GM12878 (cell line): ENCODE measurements at regions not wholly inside any gene's neighbourhood (a gene's known extent, or its start where the extent isn't known, plus 50 kb on each side); places are given as distances from the start of the nearest gene placed in this dataset.

Source experiments
- ATAC-seq: fragments of 200-7000 bp; cut with Tn5 transposase; 3 replicates; pipeline ENCODE4 v1.9.1; 2020; ENCODE audit warnings: mild to moderate bottlenecking, moderate library complexity
- BruUV-seq: library from RNA; stranded (reverse); fragments of 400-500 nt; replicated peaks from 2 replicates; lab custom pipeline; 2021; lab: Mats Ljungman, UMichigan
- CTCF ChIA-PET: fragments of 300-600 bp; sonication (Branson Sonifier 250); formaldehyde crosslinking; extraction: SDS; loops from one replicate; lab custom pipeline; 2021; ENCODE audit warnings: inconsistent platforms; lab: Yijun Ruan, JAX
- POLR2A ChIA-PET: fragments of 350-600 bp; formaldehyde crosslinking; extraction: SDS; loops from one replicate; lab custom pipeline; 2021; ENCODE audit warnings: inconsistent platforms; lab: Charles Lee
- RAD21 ChIA-PET: fragments of 300-600 bp; sonication (Branson Sonifier 250); formaldehyde crosslinking; loops from one replicate; lab custom pipeline; 2023; ENCODE audit warnings: antibody characterized with exemption; ENCODE audit not compliant: unreplicated experiment; lab: Charles Lee
- SMC1A ChIA-PET: fragments of 300-600 bp; sonication (Branson Sonifier 250); formaldehyde crosslinking; loops from one replicate; lab custom pipeline; 2023; ENCODE audit not compliant: unreplicated experiment, uncharacterized antibody; lab: Charles Lee
- DNase-seq: peaks from one replicate; pipeline ENCODE4 v3.0.0-alpha.2; 2011; ENCODE audit warnings: low read depth, low spot score
- FAIRE-seq: peaks from 3 replicates; lab custom pipeline; 2011; peaks lifted over from hg19 to GRCh38; lab: Jason Lieb, UNC
- H2AFZ ChIP-seq: 2 replicates; pipeline ENCODE4 v1.6.0; 2011; ENCODE audit warnings: low read depth, low read length, control low read depth; ENCODE audit not compliant: control insufficient read depth
- H3K27ac ChIP-seq: 2 replicates; pipeline ENCODE4 v1.5.1; 2011; ENCODE audit warnings: control low read depth; ENCODE audit not compliant: control insufficient read depth, insufficient read depth
- H3K27me3 ChIP-seq, 2 experiments: replicated peaks in 1 of 2; 2 replicates each; pipeline versions ENCODE4 v1.6.0 to v1.6.1; 2011; ENCODE audit warnings: low read length in 1 of 2; ENCODE audit not compliant: control insufficient read depth in 2 of 2, insufficient read depth in 2 of 2
- H3K36me3 ChIP-seq, 2 experiments: 2 replicates each; pipeline ENCODE4 v1.5.1; 2011; ENCODE audit warnings: low read length in 1 of 2; ENCODE audit not compliant: control insufficient read depth in 2 of 2, insufficient read depth in 2 of 2
- H3K4me1 ChIP-seq: 2 replicates; pipeline ENCODE4 v1.6.1; 2011; ENCODE audit warnings: mild to moderate bottlenecking, low read length, moderate library complexity, mixed read lengths; ENCODE audit not compliant: control insufficient read depth, insufficient read depth
- H3K4me2 ChIP-seq: 2 replicates; pipeline ENCODE4 v1.6.0; 2011; ENCODE audit warnings: control low read depth; ENCODE audit not compliant: control insufficient read depth, insufficient read depth
- H3K4me3 ChIP-seq: fragments of 200-600 bp; sonication (generic); 2 replicates; pipeline ENCODE4 v1.5.1; 2016
- H3K79me2 ChIP-seq: 2 replicates; pipeline ENCODE4 v1.6.0; 2011; ENCODE audit warnings: low read length; ENCODE audit not compliant: control insufficient read depth, insufficient read depth
- H3K9ac ChIP-seq: 2 replicates; pipeline ENCODE4 v1.8.0; 2011; ENCODE audit warnings: low read length, control low read depth, mixed read lengths; ENCODE audit not compliant: control insufficient read depth, insufficient read depth
- H3K9me3 ChIP-seq: replicated peaks from 3 replicates; pipeline ENCODE4 v1.5.1; 2011; ENCODE audit warnings: mild to moderate bottlenecking, low read length; ENCODE audit not compliant: control insufficient read depth, insufficient read depth
- H4K20me1 ChIP-seq: 2 replicates; pipeline ENCODE4 v1.6.0; 2011; ENCODE audit not compliant: control insufficient read depth, insufficient read depth
- CHD2 ChIP-seq: IDR thresholded peaks from 2 replicates; pipeline ENCODE4 v1.6.1; 2011; ENCODE audit warnings: low read depth, low read length, improper control_type of control experiment, borderline replicate concordance
- EP300 ChIP-seq, 2 experiments: fragments of 150-350 bp in 1 of 2; IDR thresholded peaks; 2 replicates each; pipeline ENCODE4 v1.6.1; 2011 to 2012; ENCODE audit warnings: low read depth in 2 of 2, low read length in 2 of 2, borderline replicate concordance in 1 of 2, improper control_type of control experiment in 1 of 2, inconsistent platforms in 1 of 2; ENCODE audit not compliant: control insufficient read depth in 1 of 2
- ESRRA ChIP-seq: IDR thresholded peaks from 2 replicates; pipeline ENCODE4 v1.6.1; 2012; ENCODE audit warnings: mild to moderate bottlenecking, low read length, improper control_type of control experiment
- JUNB ChIP-seq: IDR thresholded peaks from 2 replicates; pipeline ENCODE4 v1.6.1; 2016; ENCODE audit warnings: antibody characterized with exemption, mild to moderate bottlenecking
- MAX ChIP-seq: IDR thresholded peaks from 2 replicates; pipeline ENCODE4 v1.6.1; 2012; ENCODE audit warnings: low read depth, low read length, improper control_type of control experiment
- MTA2 ChIP-seq: fragments of 450-650 bp; IDR thresholded peaks from 2 replicates; pipeline ENCODE4 v1.6.1; 2016; ENCODE audit warnings: low read depth, mild to moderate bottlenecking, moderate library complexity
- NFIC ChIP-seq: IDR thresholded peaks from 2 replicates; pipeline ENCODE4 v1.6.1; 2012; ENCODE audit warnings: low read depth, mild to moderate bottlenecking, inconsistent platforms, low read length, moderate library complexity
- NKRF ChIP-seq: fragments of 450-650 bp; conservative IDR thresholded peaks from 2 replicates; pipeline ENCODE4 v1.6.1; 2017; ENCODE audit warnings: mild to moderate bottlenecking, moderate library complexity
- POU2F2 ChIP-seq: IDR thresholded peaks from 3 replicates; pipeline ENCODE4 v1.6.1; 2011; ENCODE audit warnings: low read depth, mild to moderate bottlenecking, low read length, borderline replicate concordance
- SIX5 ChIP-seq: IDR thresholded peaks from 2 replicates; pipeline ENCODE4 v1.6.1; 2011; ENCODE audit warnings: mild to moderate bottlenecking, low read depth, low read length, moderate library complexity; ENCODE audit not compliant: severe bottlenecking
- SMAD5 ChIP-seq: IDR thresholded peaks from 2 replicates; pipeline ENCODE4 v1.6.1; 2016; ENCODE audit warnings: antibody characterized with exemption, low read depth
- SMARCA5 ChIP-seq: fragments of 450-650 bp; IDR thresholded peaks from 2 replicates; pipeline ENCODE4 v1.6.1; 2017; ENCODE audit warnings: mild to moderate bottlenecking
- SRF ChIP-seq, 2 experiments: IDR thresholded peaks; 2 replicates each; pipeline ENCODE4 v1.6.1; 2011; ENCODE audit warnings: low read depth in 2 of 2, low read length in 2 of 2, mild to moderate bottlenecking in 1 of 2, moderate library complexity in 1 of 2
- TBL1XR1 ChIP-seq: IDR thresholded peaks from 2 replicates; pipeline ENCODE4 v1.6.1; 2012; ENCODE audit warnings: low read depth, low read length, improper control_type of control experiment
- WRNIP1 ChIP-seq: IDR thresholded peaks from 2 replicates; pipeline ENCODE4 v1.6.1; 2011; ENCODE audit warnings: low read depth, low read length, improper control_type of control experiment, borderline replicate concordance
- ZNF24 ChIP-seq: fragments of 450-650 bp; IDR thresholded peaks from 2 replicates; pipeline ENCODE4 v1.6.1; 2017; ENCODE audit warnings: antibody characterized with exemption, mild to moderate bottlenecking
- WGBS: methylation state at CpG from one replicate; pipeline ENCODE4 v1.1.6; 2016; ENCODE audit warnings: low lambda C conversion rate; ENCODE audit not compliant: insufficient replicate concordance, insufficient coverage; ENCODE audit errors: missing lambda C conversion rate; 5-methylcytosine and 5-hydroxymethylcytosine counted together
- in situ Hi-C: fragments of 300-500 bp; cut with MboI; formaldehyde crosslinking; loops from 9 replicates; pipeline ENCODE4 v1.14.3; 2018; ENCODE audit warnings: mixed read lengths
- intact Hi-C: fragments of 100-400 bp; cut with micrococcal nuclease; formaldehyde crosslinking; loops from one replicate; pipeline ENCODE4 v1.14.2; 2022; ENCODE audit not compliant: unreplicated experiment

- no peaks in the 10 kb centered on the region for H3K4me1 ChIP-seq
- FAIRE-seq: no peak
- ATAC-seq: no peak
- no peak overlapping the region for H3K4me2 ChIP-seq
- BruUV-seq: no TSS peak
- no peak overlapping the region for H2AFZ ChIP-seq
- SMC1A ChIA-PET: no interaction called here
- no peak overlapping the region for H3K4me3 ChIP-seq
- POLR2A ChIA-PET: no interaction called here
- H3K9me3 ChIP-seq: no peaks in the 10 kb centered on the region
- no peak for DNase-seq
- 17% methylated on average over 9 of the region's 9 CpGs for WGBS
- H4K20me1 ChIP-seq: no peaks in the 10 kb centered on the region
- peaks cover 0 to 2% of the 10 kb centered on the region in 2 experiments; a peak in 1 of 4 replicates for H3K27me3 ChIP-seq
- in situ Hi-C loops (no loop called here), intact Hi-C loops (no loop called here)
- H3K9ac ChIP-seq: no peak overlapping the region
- no peak overlapping the region for H3K27ac ChIP-seq
- no peaks in the 10 kb centered on the region for H3K79me2 ChIP-seq
- TF ChIP-seq MAX (no peak), MTA2 (no peak), ESRRA (no peak), ZNF24 (no peak)
- no peaks in the 10 kb centered on the region for H3K36me3 ChIP-seq
- RAD21 ChIA-PET: no interaction called here
- CTCF ChIA-PET: interaction anchor here (0.9 to 3.9 kb wide), 2 partner anchors 9 to 30 kb away, joined by 4 to 20 read pairs; no protein-coding TSS in a partner anchor
Observed at GRCh38 chr3:38969317-38970235, 82.2 kb downstream of the SCN11A start.

GRCh38 chr3:38968891-38969290, 82.9 kb downstream of the SCN11A start:
- CTCF ChIA-PET: interaction anchor here (3.9 kb wide), 1 partner anchor 8 kb away, joined by 20 read pairs; no protein-coding TSS in a partner anchor
- TF ChIP-seq CHD2 (no peak), NFIC (no peak), SMARCA5 (no peak), SRF (IDR thresholded peaks at IDR 0.05; ENCODE audit: low read depth in 2 of 2, low read length in 2 of 2) (no peak), EP300 (IDR thresholded peaks at IDR 0.05; ENCODE audit: borderline replicate concordance in 1 of 2, control insufficient read depth in 1 of 2, low read depth in 2 of 2, low read length in 2 of 2) (no peak), WRNIP1 (no peak), TBL1XR1 (no peak), NKRF (no peak), JUNB (no peak), SMAD5 (no peak), SIX5 (no peak), POU2F2 (no peak)

More at GRCh38 chr3:38968891-38969290, 82.9 kb downstream of the SCN11A start:
- ATAC-seq (no peak), FAIRE-seq (no peak), DNase-seq (no peak)
- H3K9ac ChIP-seq: no peak overlapping the region
- no peaks in the 10 kb centered on the region for H3K9me3 ChIP-seq
- no peak overlapping the region for H3K27ac ChIP-seq
- H3K79me2 ChIP-seq: no peaks in the 10 kb centered on the region
- H4K20me1 ChIP-seq: no peaks in the 10 kb centered on the region
- in situ Hi-C loops: no loop called here
- RAD21 ChIA-PET: no interaction called here
- no peak overlapping the region for H3K4me2 ChIP-seq
- POLR2A ChIA-PET: no interaction called here
- no peak overlapping the region for H2AFZ ChIP-seq
- H3K4me1 ChIP-seq: no peaks in the 10 kb centered on the region
- H3K27me3 ChIP-seq: peaks cover 0 to 2% of the 10 kb centered on the region in 2 experiments; a peak in 1 of 4 replicates
- SMC1A ChIA-PET: no interaction called here
- WGBS: 51% methylated on average over 2 of the region's 2 CpGs
- H3K36me3 ChIP-seq: no peaks in the 10 kb centered on the region
- no peak overlapping the region for H3K4me3 ChIP-seq
- no TSS peak for BruUV-seq
- intact Hi-C loops: no loop called here
